ENCODE measurements at regions not wholly inside any gene's neighbourhood (a gene's known extent, or its start where the extent isn't known, plus 50 kb on each side); places are given as distances from the start of the nearest gene placed in this dataset.

DNA sequence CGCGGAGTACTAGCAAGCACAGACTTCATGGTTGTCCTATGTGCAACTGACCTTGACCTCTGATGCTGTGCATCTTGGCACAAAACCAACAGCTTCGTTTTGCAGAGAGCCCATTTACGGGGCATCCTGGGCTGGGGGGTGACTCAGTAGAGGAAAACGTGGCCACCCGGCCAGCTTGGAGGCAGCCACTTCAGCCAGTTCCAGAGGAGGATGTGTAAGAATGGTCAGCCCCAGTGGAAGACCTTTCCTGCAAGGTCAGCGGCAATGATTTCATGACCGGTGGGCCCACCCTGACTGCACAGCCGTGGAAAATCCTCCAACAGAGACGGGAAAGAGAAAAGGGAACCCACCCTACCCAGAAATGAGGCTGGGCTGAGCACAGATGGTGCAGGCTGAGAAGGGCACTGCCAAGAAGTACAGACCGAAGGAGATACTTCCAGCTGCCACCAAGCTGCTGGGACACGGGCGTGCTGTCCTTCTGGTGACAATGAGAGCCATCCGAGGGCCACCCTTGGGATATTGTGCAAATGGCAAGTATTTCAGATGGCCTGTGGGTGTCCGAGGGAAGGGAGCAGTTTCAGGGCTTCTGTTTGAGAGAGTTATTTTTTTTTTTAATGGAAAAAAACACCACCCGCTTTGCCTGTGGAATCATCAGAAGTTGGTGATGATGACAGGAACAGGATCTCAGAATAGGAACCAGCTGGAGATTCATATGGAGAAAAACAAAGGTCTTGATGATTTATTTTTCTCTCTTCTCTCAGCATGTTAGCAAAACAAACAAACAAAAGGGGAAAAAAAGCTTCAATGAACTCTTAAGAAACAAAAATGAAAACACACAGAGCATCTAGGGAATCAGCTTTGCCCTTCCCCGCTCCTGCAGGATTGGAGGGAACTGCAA is 120.2 kb upstream of the RFLNA start:
- H3K27me3 ChIP-seq (ENCODE audit: insufficient read depth, low read length): no peaks in the 10 kb centered on the region
- DNase-seq (ENCODE audit: low read depth, low spot score) (no peak), ATAC-seq (no peak)
- POLR2A ChIA-PET: no interaction called here
- CTCF ChIA-PET: no interaction called here
- no peak overlapping the region for H3K27ac ChIP-seq (ENCODE audit: low read depth, low read length)
- H3K9ac ChIP-seq (ENCODE audit: low read length): no peak overlapping the region
- intact Hi-C loops (cut with micrococcal nuclease): no loop called here
- no peak overlapping the region for H3K4me3 ChIP-seq (replicated peaks in 1 of 2; ENCODE audit: low read depth in 1 of 2, low read length in 2 of 2)
- no peaks in the 10 kb centered on the region; a peak in 1 of 4 replicates for H3K4me1 ChIP-seq (ENCODE audit: control insufficient read depth in 1 of 2, insufficient read depth in 2 of 2, low read length in 2 of 2)
- H3K36me3 ChIP-seq (ENCODE audit: control insufficient read depth in 1 of 2, insufficient read depth in 2 of 2, low read length in 2 of 2): no peaks in the 10 kb centered on the region
- H3K9me3 ChIP-seq (ENCODE audit: control insufficient read depth in 1 of 2, insufficient read depth in 1 of 2, low read depth in 1 of 2, low read length in 2 of 2): no peaks in the 10 kb centered on the region
- no peaks in the 10 kb centered on the region for H3K9me2 ChIP-seq (ENCODE audit: insufficient read depth)
- H2AFZ ChIP-seq (ENCODE audit: low read depth, low read length, poor library complexity, severe bottlenecking): no peak overlapping the region
- H4K20me1 ChIP-seq (ENCODE audit: insufficient read depth): no peaks in the 10 kb centered on the region
- no peak overlapping the region for H3K4me2 ChIP-seq (ENCODE audit: low read length)
- BruUV-seq (replicated peaks): no TSS peak
- RAD21 ChIA-PET (ENCODE audit: low non-redundant PET in 1 of 2, low total read pairs in 2 of 2, uncharacterized antibody in 2 of 2, unreplicated experiment in 2 of 2): no interaction called here
- H3K79me2 ChIP-seq (ENCODE audit: insufficient read depth, low read length): no peaks in the 10 kb centered on the region
- no peak for TF ChIP-seq ZNF274 (IDR thresholded peaks at IDR 0.05; ENCODE audit: low read depth, low read length)
- TF ChIP-seq, protein P1, sequence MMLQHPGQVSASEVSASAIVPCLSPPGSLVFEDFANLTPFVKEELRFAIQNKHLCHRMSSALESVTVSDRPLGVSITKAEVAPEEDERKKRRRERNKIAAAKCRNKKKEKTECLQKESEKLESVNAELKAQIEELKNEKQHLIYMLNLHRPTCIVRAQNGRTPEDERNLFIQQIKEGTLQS (IDR thresholded peaks at IDR 0.05): no peak
- no peak for TF ChIP-seq POLR2A (IDR thresholded peaks at IDR 0.05; ENCODE audit: borderline replicate concordance, extremely low read depth, insufficient read depth, insufficient read length)
- no peak for TF ChIP-seq EZH2 (IDR thresholded peaks at IDR 0.05)
- no peak for TF ChIP-seq EZH2phosphoT487 (IDR thresholded peaks at IDR 0.05; ENCODE audit: borderline replicate concordance)
- TF ChIP-seq JUND (IDR thresholded peaks at IDR 0.05): no peak
- no peak for TF ChIP-seq SP1 (IDR thresholded peaks at IDR 0.05; ENCODE audit: low read depth)
- TF ChIP-seq, protein P2, sequence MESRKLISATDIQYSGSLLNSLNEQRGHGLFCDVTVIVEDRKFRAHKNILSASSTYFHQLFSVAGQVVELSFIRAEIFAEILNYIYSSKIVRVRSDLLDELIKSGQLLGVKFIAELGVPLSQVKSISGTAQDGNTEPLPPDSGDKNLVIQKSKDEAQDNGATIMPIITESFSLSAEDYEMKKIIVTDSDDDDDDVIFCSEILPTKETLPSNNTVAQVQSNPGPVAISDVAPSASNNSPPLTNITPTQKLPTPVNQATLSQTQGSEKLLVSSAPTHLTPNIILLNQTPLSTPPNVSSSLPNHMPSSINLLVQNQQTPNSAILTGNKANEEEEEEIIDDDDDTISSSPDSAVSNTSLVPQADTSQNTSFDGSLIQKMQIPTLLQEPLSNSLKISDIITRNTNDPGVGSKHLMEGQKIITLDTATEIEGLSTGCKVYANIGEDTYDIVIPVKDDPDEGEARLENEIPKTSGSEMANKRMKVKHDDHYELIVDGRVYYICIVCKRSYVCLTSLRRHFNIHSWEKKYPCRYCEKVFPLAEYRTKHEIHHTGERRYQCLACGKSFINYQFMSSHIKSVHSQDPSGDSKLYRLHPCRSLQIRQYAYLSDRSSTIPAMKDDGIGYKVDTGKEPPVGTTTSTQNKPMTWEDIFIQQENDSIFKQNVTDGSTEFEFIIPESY (IDR thresholded peaks at IDR 0.05; ENCODE audit: extremely low read depth, insufficient replicate concordance, low read length): no peak
- TF ChIP-seq EGR1 (IDR thresholded peaks at IDR 0.05; ENCODE audit: low read depth): no peak
- TF ChIP-seq, protein P3, sequence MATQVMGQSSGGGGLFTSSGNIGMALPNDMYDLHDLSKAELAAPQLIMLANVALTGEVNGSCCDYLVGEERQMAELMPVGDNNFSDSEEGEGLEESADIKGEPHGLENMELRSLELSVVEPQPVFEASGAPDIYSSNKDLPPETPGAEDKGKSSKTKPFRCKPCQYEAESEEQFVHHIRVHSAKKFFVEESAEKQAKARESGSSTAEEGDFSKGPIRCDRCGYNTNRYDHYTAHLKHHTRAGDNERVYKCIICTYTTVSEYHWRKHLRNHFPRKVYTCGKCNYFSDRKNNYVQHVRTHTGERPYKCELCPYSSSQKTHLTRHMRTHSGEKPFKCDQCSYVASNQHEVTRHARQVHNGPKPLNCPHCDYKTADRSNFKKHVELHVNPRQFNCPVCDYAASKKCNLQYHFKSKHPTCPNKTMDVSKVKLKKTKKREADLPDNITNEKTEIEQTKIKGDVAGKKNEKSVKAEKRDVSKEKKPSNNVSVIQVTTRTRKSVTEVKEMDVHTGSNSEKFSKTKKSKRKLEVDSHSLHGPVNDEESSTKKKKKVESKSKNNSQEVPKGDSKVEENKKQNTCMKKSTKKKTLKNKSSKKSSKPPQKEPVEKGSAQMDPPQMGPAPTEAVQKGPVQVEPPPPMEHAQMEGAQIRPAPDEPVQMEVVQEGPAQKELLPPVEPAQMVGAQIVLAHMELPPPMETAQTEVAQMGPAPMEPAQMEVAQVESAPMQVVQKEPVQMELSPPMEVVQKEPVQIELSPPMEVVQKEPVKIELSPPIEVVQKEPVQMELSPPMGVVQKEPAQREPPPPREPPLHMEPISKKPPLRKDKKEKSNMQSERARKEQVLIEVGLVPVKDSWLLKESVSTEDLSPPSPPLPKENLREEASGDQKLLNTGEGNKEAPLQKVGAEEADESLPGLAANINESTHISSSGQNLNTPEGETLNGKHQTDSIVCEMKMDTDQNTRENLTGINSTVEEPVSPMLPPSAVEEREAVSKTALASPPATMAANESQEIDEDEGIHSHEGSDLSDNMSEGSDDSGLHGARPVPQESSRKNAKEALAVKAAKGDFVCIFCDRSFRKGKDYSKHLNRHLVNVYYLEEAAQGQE (IDR thresholded peaks at IDR 0.05; ENCODE audit: low read depth): no peak
- TF ChIP-seq, protein P4, sequence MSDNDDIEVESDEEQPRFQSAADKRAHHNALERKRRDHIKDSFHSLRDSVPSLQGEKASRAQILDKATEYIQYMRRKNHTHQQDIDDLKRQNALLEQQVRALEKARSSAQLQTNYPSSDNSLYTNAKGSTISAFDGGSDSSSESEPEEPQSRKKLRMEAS (IDR thresholded peaks at IDR 0.05): no peak
